Activated CD8-positive, alpha-beta T cell treated with anti-CD3 and anti-CD28 coated beads for 36 hours (primary cell): ENCODE measurements at regions not wholly inside any gene's neighbourhood (a gene's known extent, or its start where the extent isn't known, plus 50 kb on each side); places are given as distances from the start of the nearest gene placed in this dataset.

Experiments used
- ATAC-seq: fragments of 200-7000 bp; cut with Tn5 transposase; one replicate; pipeline ENCODE4 v1.10.0; 2021; ENCODE audit warnings: mild to moderate bottlenecking, moderate library complexity
- CTCF ChIA-PET: fragments of 350-600 bp; sonication (Branson Sonifier 250); formaldehyde crosslinking; loops from one replicate; lab custom pipeline; 2021; ENCODE audit warnings: antibody characterized with exemption; lab: Charles Lee
- POLR2A ChIA-PET: fragments of 350-600 bp; sonication (Branson Sonifier 250); formaldehyde crosslinking; loops from one replicate; lab custom pipeline; 2021; ENCODE audit warnings: antibody characterized with exemption; lab: Charles Lee
- DNase-seq: peaks from one replicate; pipeline ENCODE4 v3.0.0-alpha.2; 2020
- H3K27ac Mint-ChIP-seq: one replicate; pipeline ENCODE4 v1.8.0; 2021; ENCODE audit warnings: mild to moderate bottlenecking, mixed read lengths
- H3K27me3 Mint-ChIP-seq: one replicate; pipeline ENCODE4 v1.8.0; 2021; ENCODE audit warnings: mixed read lengths
- H3K36me3 Mint-ChIP-seq: one replicate; pipeline ENCODE4 v1.8.0; 2021; ENCODE audit warnings: low read depth, mixed read lengths
- H3K4me1 Mint-ChIP-seq: one replicate; pipeline ENCODE4 v1.8.0; 2021; ENCODE audit warnings: low read depth, mixed read lengths
- H3K4me3 Mint-ChIP-seq: one replicate; pipeline ENCODE4 v1.8.0; 2021; ENCODE audit warnings: mild to moderate bottlenecking, moderate library complexity, mixed read lengths
- H3K9me3 Mint-ChIP-seq: one replicate; pipeline ENCODE4 v1.8.0; 2021; ENCODE audit warnings: mixed read lengths
- CTCF ChIP-seq: fragments of 200-600 bp; IDR thresholded peaks from one replicate; pipeline ENCODE4 v1.8.0; 2022; ENCODE audit warnings: antibody characterized with exemption, mild to moderate bottlenecking
- intact Hi-C: fragments of 100-400 bp; cut with micrococcal nuclease; formaldehyde crosslinking; loops from one replicate; pipeline ENCODE4 v1.10.0; 2022

- ATAC-seq: no peak
- ChIA-PET POLR2A (no interaction called here), CTCF (no interaction called here)
- Mint-ChIP-seq H3K27me3 (no peaks in the 10 kb centered on the region), H3K27ac (no peak overlapping the region), H3K9me3 (no peaks in the 10 kb centered on the region), H3K4me1 (peaks cover 7% of the 10 kb centered on the region), H3K4me3 (no peak overlapping the region), H3K36me3 (no peaks in the 10 kb centered on the region)
- DNase-seq: no peak
- intact Hi-C loops: no loop called here
- no peak for TF ChIP-seq CTCF
Measured at GRCh38 chr1:83709662-83710061, 289.3 kb downstream of the TTLL7 start.

GRCh38 chr1:83706354-83706938, 292.5 kb downstream of the TTLL7 start:
- CTCF ChIA-PET: no interaction called here
- no peak overlapping the region for H3K4me3 Mint-ChIP-seq
- ATAC-seq: peak; percentile 53
- no peak for DNase-seq
- no peaks in the 10 kb centered on the region for H3K9me3 Mint-ChIP-seq
- no peaks in the 10 kb centered on the region for H3K36me3 Mint-ChIP-seq
- POLR2A ChIA-PET: no interaction called here
- no peaks in the 10 kb centered on the region for H3K27me3 Mint-ChIP-seq
- H3K4me1 Mint-ChIP-seq: peaks cover 22% of the 10 kb centered on the region
- intact Hi-C loops: no loop called here
- TF ChIP-seq CTCF: no peak
- H3K27ac Mint-ChIP-seq: no peak overlapping the region

DNA sequence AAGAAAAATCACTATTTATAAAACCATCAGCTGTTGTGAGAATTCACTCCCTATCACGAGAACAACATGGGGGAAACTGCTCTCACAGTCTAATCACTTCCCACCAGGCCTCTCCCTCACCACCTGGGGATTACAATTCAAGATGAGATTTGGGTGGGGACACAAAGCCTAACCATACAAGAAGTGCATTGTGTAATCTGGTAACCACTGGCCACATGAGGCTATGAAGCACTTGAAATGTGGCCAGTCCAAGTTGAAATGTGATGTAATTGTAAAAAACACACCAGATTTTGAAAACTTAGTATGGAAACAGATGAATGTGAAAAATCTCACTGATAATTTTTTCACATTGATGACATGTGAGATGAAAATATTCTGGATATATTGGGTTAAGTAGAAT, 293.8 kb downstream of the TTLL7 start:
- Mint-ChIP-seq H3K4me3 (no peak overlapping the region), H3K27ac (no peak overlapping the region), H3K9me3 (no peaks in the 10 kb centered on the region), H3K4me1 (peaks cover 32% of the 10 kb centered on the region), H3K36me3 (no peaks in the 10 kb centered on the region), H3K27me3 (no peaks in the 10 kb centered on the region)
- DNase-seq: no peak
- ATAC-seq: no peak
- intact Hi-C loops: no loop called here
- ChIA-PET POLR2A (no interaction called here), CTCF (no interaction called here)
- TF ChIP-seq CTCF: no peak

DNA sequence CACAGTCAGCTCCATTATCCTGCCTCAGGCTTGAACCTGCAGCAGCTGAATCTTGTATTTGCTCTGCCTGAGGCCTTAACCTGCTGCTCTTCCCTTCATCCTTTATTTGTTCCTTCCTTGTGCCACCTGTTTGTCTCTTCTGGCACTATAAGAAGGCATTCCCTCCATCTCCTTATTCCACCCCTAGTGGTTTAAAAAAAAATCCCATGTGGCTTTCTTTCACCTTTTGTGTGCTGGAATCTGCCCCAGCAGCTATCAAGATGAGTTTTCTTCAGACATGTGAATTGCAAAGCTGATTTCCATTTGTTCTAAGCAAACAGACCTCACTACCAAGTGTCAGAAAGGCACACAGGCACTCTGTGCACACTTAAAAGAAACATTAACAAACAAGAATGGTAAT, 294.6 kb downstream of the TTLL7 start:
- Mint-ChIP-seq H3K4me3 (no peak overlapping the region), H3K9me3 (peaks cover under 1% of the 10 kb centered on the region), H3K27me3 (no peaks in the 10 kb centered on the region), H3K36me3 (no peaks in the 10 kb centered on the region), H3K27ac (no peak overlapping the region), H3K4me1 (peaks cover 32% of the 10 kb centered on the region)
- ATAC-seq (no peak), DNase-seq (no peak)
- intact Hi-C loops: no loop called here
- CTCF ChIA-PET: no interaction called here
- no peak for TF ChIP-seq CTCF
- POLR2A ChIA-PET: no interaction called here

DNA sequence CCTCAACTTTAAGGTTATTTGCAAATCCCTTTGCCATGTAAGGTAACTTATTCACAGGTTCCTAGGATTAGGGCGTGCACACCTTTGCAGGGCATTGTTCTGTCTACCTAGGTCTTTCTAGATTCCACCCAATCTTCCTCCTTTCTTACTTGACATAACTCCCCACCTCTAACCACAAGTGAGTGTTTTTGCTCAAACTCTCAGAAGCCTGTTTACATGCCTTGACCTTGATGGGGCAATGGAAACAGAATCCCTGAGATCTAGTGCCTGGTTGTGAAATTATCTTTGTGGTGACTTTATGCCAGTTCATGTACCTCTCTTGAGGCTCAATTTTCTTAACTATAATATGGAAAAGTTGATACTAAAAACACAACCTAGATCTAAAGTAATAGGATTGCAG, 296.6 kb downstream of the TTLL7 start:
- CTCF ChIA-PET: no interaction called here
- Mint-ChIP-seq H3K27me3 (peaks cover under 1% of the 10 kb centered on the region), H3K9me3 (peaks cover 2% of the 10 kb centered on the region), H3K4me3 (no peak overlapping the region), H3K27ac (no peak overlapping the region), H3K4me1 (peaks cover 33% of the 10 kb centered on the region), H3K36me3 (no peaks in the 10 kb centered on the region)
- DNase-seq (no peak), ATAC-seq (no peak)
- POLR2A ChIA-PET: no interaction called here
- TF ChIP-seq CTCF: no peak
- intact Hi-C loops: no loop called here
